GM19452 (cell line): ENCODE measurements at regions not wholly inside any gene's neighbourhood (a gene's known extent, or its start where the extent isn't known, plus 50 kb on each side); places are given as distances from the start of the nearest gene placed in this dataset.
"Not testable (repeated sequence)": the region's sequence is repeated elsewhere in the genome, so short reads cannot be mapped to it uniquely, and the experiment has no call there.

ENCODE experiments used
- ATAC-seq: cut with Tn5 transposase; IDR thresholded peaks from one replicate; pipeline ENCODE4 v1.9.1; 2021; ENCODE audit not compliant: unreplicated experiment

GRCh38 chr12:42030588-42030987, 114.1 kb downstream of the GXYLT1 start:
- ATAC-seq, result no peak

GRCh38 chr12:42027546-42027945, 117.1 kb downstream of the GXYLT1 start:
- ATAC-seq, result no peak

- no peak for ATAC-seq
These were observed 120.2 kb downstream of the GXYLT1 start for GRCh38 chr12:42024495-42024830.

- peak; percentile 81 for ATAC-seq
These were observed 120.8 kb downstream of the GXYLT1 start for GRCh38 chr12:42023733-42024494.

GRCh38 chr12:42021937-42022336, 122.7 kb downstream of the GXYLT1 start:
- ATAC-seq, result not testable (repeated sequence)

GRCh38 chr12:42021469-42021868, 123.2 kb downstream of the GXYLT1 start:
- no peak for ATAC-seq

- ATAC-seq, result no peak
These were observed 124.4 kb downstream of the GXYLT1 start for GRCh38 chr12:42020226-42020625.

- no peak for ATAC-seq
These were observed 124.9 kb downstream of the GXYLT1 start for GRCh38 chr12:42019746-42020145.

- ATAC-seq, result no peak
These were observed 127.6 kb downstream of the GXYLT1 start for GRCh38 chr12:42017051-42017450.

- ATAC-seq, result no peak
These were observed 129.6 kb downstream of the GXYLT1 start for GRCh38 chr12:42015051-42015461.

- ATAC-seq, result not testable (repeated sequence)
These were observed 132.2 kb downstream of the GXYLT1 start for GRCh38 chr12:42012501-42012900.

- no peak for ATAC-seq
These were observed 134.0 kb downstream of the GXYLT1 start for GRCh38 chr12:42010715-42011114.

GRCh38 chr12:42010257-42010656, 134.4 kb downstream of the GXYLT1 start:
- no peak for ATAC-seq

- ATAC-seq, result no peak
These were observed 135.7 kb downstream of the GXYLT1 start for GRCh38 chr12:42008996-42009395.

- no peak for ATAC-seq
These were observed 141.6 kb downstream of the GXYLT1 start for GRCh38 chr12:42003031-42003430.

- ATAC-seq, result no peak
These were observed 142.1 kb downstream of the GXYLT1 start for GRCh38 chr12:42002563-42002962.

- no peak for ATAC-seq
These were observed 146.2 kb downstream of the GXYLT1 start for GRCh38 chr12:41998436-41998835.

- no peak for ATAC-seq
These were observed 151.4 kb downstream of the GXYLT1 start for GRCh38 chr12:41993283-41993682.

- ATAC-seq, result no peak
These were observed 151.9 kb downstream of the GXYLT1 start for GRCh38 chr12:41992692-41993215.

- no peak for ATAC-seq
These were observed 152.7 kb downstream of the GXYLT1 start for GRCh38 chr12:41992022-41992421.

GRCh38 chr12:41988715-41989114, 156.0 kb downstream of the GXYLT1 start:
- ATAC-seq, result no peak

GRCh38 chr12:41986513-41986912, 158.2 kb downstream of the GXYLT1 start:
- not testable (repeated sequence) for ATAC-seq

- ATAC-seq, result no peak
These were observed 160.8 kb downstream of the GXYLT1 start for GRCh38 chr12:41983856-41984255.
